Karpas-422 (cell line): ENCODE measurements at regions not wholly inside any gene's neighbourhood (a gene's known extent, or its start where the extent isn't known, plus 50 kb on each side); places are given as distances from the start of the nearest gene placed in this dataset.
A peak's percentile ranks its signal among the peaks of the same experiment; 100 is the strongest.

ENCODE experiments used
- DNase-seq: peaks from one replicate; pipeline ENCODE4 v3.0.0-alpha.2; 2015
- H2AFZ ChIP-seq: fragments of 200-600 bp; sonication (generic); 2 replicates; pipeline ENCODE4 v1.6.1; 2014; ENCODE audit warnings: antibody characterized with exemption, low read length, mixed read lengths
- H3K27ac ChIP-seq: fragments of 200-600 bp; sonication (generic); 2 replicates; pipeline ENCODE4 v1.5.1; 2014; ENCODE audit warnings: mild to moderate bottlenecking, low read length, moderate library complexity
- H3K27me3 ChIP-seq: fragments of 200-600 bp; sonication (generic); 2 replicates; pipeline ENCODE4 v1.6.1; 2014; ENCODE audit warnings: low read length, mixed read lengths
- H3K36me3 ChIP-seq: fragments of 200-600 bp; sonication (generic); 2 replicates; pipeline ENCODE4 v1.6.1; 2014; ENCODE audit warnings: low read length, mixed read lengths; ENCODE audit not compliant: insufficient read depth
- H3K4me1 ChIP-seq: fragments of 200-600 bp; sonication (generic); 2 replicates; pipeline ENCODE4 v1.6.1; 2014; ENCODE audit warnings: mild to moderate bottlenecking, low read length, mixed read lengths
- H3K4me2 ChIP-seq: fragments of 200-600 bp; sonication (generic); 2 replicates; pipeline ENCODE4 v1.6.1; 2014; ENCODE audit warnings: low read length, low read depth, mild to moderate bottlenecking; ENCODE audit not compliant: poor library complexity, severe bottlenecking
- H3K4me3 ChIP-seq: fragments of 200-600 bp; sonication (generic); 2 replicates; pipeline ENCODE4 v1.5.1; 2014; ENCODE audit warnings: mild to moderate bottlenecking, antibody characterized with exemption, low read length, mixed read lengths
- H3K79me2 ChIP-seq: fragments of 200-600 bp; sonication (generic); 2 replicates; pipeline ENCODE4 v1.6.1; 2014; ENCODE audit warnings: mild to moderate bottlenecking, low read length, mixed read lengths
- H3K9ac ChIP-seq: fragments of 200-600 bp; sonication (generic); 2 replicates; pipeline ENCODE4 v1.6.0; 2014; ENCODE audit warnings: low read length
- H3K9me2 ChIP-seq: fragments of 200-600 bp; sonication (generic), shearing (Covaris generic); replicated peaks from 2 replicates; pipeline ENCODE4 v1.6.0; 2014; ENCODE audit warnings: mild to moderate bottlenecking, low read length, moderate library complexity; ENCODE audit not compliant: insufficient read depth
- H3K9me3 ChIP-seq: fragments of 300-700, 200-600 bp; sonication (generic); 2 replicates; pipeline ENCODE4 v1.6.1; 2014; ENCODE audit warnings: low read length, mixed read lengths
- H4K20me1 ChIP-seq: fragments of 200-600 bp; sonication (generic); 2 replicates; pipeline ENCODE4 v1.6.1; 2014; ENCODE audit warnings: mild to moderate bottlenecking, antibody characterized with exemption, low read length, low read depth; ENCODE audit not compliant: insufficient read depth

DNA sequence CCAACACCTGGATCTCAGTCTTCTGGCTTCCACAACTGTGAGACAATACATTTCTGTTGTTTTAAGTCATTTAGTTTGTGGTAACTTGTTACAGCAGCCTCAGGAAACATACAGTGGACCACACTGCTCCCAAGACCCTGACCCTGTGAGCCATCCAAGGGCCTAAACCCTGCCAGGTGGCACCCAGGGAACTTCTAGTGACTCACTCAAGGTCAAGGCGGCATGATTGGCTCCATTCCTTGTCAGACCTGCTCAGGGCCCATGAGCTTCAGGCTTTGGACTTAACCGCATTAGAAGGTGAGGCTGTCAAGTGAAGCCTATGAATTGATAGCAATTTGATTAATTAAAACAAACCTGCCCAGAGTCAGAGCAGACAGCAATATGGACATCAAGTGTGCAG is 165.7 kb upstream of the MAMLD1 start:
- Histone ChIP-seq H4K20me1 (no peaks in the 10 kb centered on the region), H3K36me3 (no peaks in the 10 kb centered on the region), H3K79me2 (no peaks in the 10 kb centered on the region), H3K27ac (no peak overlapping the region), H3K4me2 (no peak overlapping the region), H3K27me3 (no peaks in the 10 kb centered on the region), H3K4me3 (no peak overlapping the region), H3K9ac (no peak overlapping the region), H3K9me3 (no peaks in the 10 kb centered on the region), H2AFZ (no peak overlapping the region), H3K4me1 (peaks cover 3% of the 10 kb centered on the region; the same call in 1 of the 2 replicates), H3K9me2 (no peaks in the 10 kb centered on the region)
- DNase-seq = no peak

DNA sequence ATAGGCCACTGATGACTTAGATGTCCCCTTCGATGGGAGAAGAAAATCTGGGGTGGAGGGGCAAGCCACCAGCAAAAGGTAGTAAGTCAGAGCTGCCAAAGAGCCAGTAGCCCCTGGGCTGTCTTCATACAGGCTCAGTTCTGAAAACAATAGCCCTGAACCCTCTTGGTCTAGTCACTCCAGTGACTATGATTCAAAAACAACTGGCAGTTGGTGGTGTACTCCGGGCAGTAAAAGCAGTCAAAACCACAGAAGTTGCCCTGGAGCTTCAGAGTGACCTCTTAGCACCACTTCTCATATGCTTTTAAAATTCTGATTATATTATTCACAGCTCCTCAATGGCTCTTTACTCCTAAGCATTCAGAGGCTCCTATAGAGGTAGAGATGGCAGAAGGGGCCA is 164.3 kb upstream of the MAMLD1 start:
- Histone ChIP-seq H3K4me2 (no peak overlapping the region), H3K4me3 (no peak overlapping the region), H3K4me1 (peaks cover 3% of the 10 kb centered on the region; the same call in 1 of the 2 replicates), H3K9ac (no peak overlapping the region), H3K9me2 (no peaks in the 10 kb centered on the region), H3K27ac (no peak overlapping the region), H3K79me2 (no peaks in the 10 kb centered on the region), H4K20me1 (no peaks in the 10 kb centered on the region), H3K27me3 (no peaks in the 10 kb centered on the region), H2AFZ (no peak overlapping the region), H3K36me3 (no peaks in the 10 kb centered on the region), H3K9me3 (no peaks in the 10 kb centered on the region)
- DNase-seq = no peak

DNA sequence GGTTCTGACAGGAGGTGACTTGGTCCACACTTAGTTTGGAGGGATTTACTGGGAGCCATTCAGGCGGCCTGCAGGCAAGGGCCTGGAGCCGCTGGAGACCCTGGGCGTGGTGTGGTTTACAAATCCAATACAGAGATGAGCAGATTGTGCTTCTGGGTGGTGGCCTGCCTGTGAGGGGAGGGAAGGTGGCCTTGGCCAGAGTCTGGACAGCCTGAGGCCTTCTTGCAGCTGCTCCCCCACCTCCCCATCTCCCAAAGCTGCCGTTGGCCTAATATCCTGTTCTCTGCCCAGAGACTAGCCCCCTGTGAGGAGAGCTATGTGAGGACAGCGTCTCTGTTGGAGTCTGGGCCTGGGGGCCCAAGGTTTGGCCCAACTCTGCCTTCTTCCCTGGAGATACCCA is 163.9 kb upstream of the MAMLD1 start:
- Histone ChIP-seq H2AFZ (no peak overlapping the region), H3K27ac (no peak overlapping the region), H3K79me2 (no peaks in the 10 kb centered on the region), H3K9ac (no peak overlapping the region), H3K9me2 (no peaks in the 10 kb centered on the region), H3K9me3 (no peaks in the 10 kb centered on the region), H3K4me3 (no peak overlapping the region), H3K36me3 (no peaks in the 10 kb centered on the region), H4K20me1 (no peaks in the 10 kb centered on the region), H3K4me2 (no peak overlapping the region), H3K27me3 (no peaks in the 10 kb centered on the region), H3K4me1 (peaks cover 3% of the 10 kb centered on the region; the same call in 1 of the 2 replicates)
- DNase-seq = no peak

DNA sequence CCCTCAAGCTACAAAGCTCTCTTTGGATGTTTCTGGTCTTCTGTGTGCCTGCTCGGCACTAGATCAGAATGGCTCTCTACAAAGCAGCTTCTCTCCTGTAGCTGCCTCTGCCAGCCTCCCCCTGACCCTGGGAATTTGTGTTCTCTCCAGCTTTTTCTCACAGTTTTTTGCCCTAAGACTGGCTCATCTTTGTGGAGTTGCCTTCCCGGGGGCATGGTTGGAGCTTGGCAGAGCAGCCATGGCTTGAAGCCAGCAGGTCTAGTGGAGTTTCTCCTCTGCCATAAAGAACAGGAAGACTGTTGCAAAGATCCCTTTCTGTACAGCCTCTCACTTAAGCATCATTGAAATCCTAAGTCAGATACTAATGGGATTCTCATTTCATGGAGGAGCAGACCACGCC is 163.3 kb upstream of the MAMLD1 start:
- H3K27ac ChIP-seq = no peak overlapping the region
- no peak overlapping the region for H2AFZ ChIP-seq
- DNase-seq = no peak
- no peaks in the 10 kb centered on the region for H3K36me3 ChIP-seq
- no peak overlapping the region for H3K4me3 ChIP-seq
- no peaks in the 10 kb centered on the region for H3K9me3 ChIP-seq
- no peak overlapping the region for H3K4me2 ChIP-seq
- H3K9ac ChIP-seq = no peak overlapping the region
- no peaks in the 10 kb centered on the region for H4K20me1 ChIP-seq
- no peaks in the 10 kb centered on the region for H3K27me3 ChIP-seq
- H3K4me1 ChIP-seq = peaks cover 3% of the 10 kb centered on the region; the same call in 1 of the 2 replicates
- no peaks in the 10 kb centered on the region for H3K79me2 ChIP-seq
- H3K9me2 ChIP-seq = no peaks in the 10 kb centered on the region

DNA sequence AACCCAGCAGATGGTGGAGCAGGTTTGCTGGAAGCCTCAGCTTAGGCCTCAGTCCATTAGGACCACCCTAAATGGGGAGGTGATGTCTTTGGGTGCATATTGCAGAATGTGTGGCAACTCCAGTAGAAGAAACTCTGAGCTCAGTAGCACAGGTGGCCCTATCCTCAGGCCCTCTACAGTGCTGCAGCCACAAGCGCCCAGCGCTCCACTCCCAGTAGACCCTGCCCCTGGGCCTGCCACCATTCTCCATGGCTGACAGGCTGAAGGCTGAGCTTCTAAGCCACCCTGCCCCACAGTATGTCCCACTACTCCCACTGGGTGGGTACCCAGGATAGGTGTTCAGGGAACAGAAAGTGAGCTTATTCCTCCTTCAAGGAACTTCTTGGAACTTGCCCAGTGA is 162.8 kb upstream of the MAMLD1 start:
- Histone ChIP-seq H3K9me3 (no peaks in the 10 kb centered on the region), H3K9me2 (no peaks in the 10 kb centered on the region), H3K36me3 (no peaks in the 10 kb centered on the region), H3K79me2 (no peaks in the 10 kb centered on the region), H3K27me3 (no peaks in the 10 kb centered on the region), H3K4me3 (no peak overlapping the region), H4K20me1 (no peaks in the 10 kb centered on the region), H2AFZ (no peak overlapping the region), H3K27ac (no peak overlapping the region), H3K4me1 (peaks cover 3% of the 10 kb centered on the region; the same call in 1 of the 2 replicates), H3K9ac (no peak overlapping the region), H3K4me2 (no peak overlapping the region)
- DNase-seq = no peak

DNA sequence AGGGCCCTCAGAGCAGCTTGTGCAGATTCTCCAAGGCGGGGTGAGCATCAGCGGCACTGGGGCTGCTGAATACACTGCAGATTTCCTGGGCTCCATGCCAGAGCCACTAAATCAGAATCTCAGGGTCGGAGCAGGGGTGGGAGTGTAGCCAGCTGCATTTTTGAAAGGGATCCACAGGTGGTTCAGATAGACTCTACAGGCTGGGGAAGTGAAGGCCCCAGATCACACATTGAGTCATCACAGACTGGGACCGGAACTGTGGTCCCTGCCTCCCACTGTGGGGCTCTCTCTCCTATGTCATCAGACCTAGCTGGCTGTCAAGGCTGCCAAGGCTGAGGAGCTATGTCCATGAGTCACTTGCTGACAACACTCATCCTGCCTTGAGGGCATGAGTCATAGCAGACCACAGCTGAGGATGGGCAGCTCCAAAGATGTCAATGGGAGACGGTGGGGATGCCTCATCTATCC is 162.3 kb upstream of the MAMLD1 start:
- DNase-seq = peak; percentile 72
- H4K20me1 ChIP-seq = no peaks in the 10 kb centered on the region
- H3K9ac ChIP-seq = no peak overlapping the region
- H3K9me2 ChIP-seq = no peaks in the 10 kb centered on the region
- no peaks in the 10 kb centered on the region for H3K79me2 ChIP-seq
- no peaks in the 10 kb centered on the region for H3K27me3 ChIP-seq
- H3K4me2 ChIP-seq = no peak overlapping the region
- H2AFZ ChIP-seq = no peak overlapping the region
- peaks cover 3% of the 10 kb centered on the region; the same call in 1 of the 2 replicates for H3K4me1 ChIP-seq
- no peaks in the 10 kb centered on the region for H3K36me3 ChIP-seq
- H3K27ac ChIP-seq = no peak overlapping the region
- H3K4me3 ChIP-seq = no peak overlapping the region
- no peaks in the 10 kb centered on the region for H3K9me3 ChIP-seq

DNA sequence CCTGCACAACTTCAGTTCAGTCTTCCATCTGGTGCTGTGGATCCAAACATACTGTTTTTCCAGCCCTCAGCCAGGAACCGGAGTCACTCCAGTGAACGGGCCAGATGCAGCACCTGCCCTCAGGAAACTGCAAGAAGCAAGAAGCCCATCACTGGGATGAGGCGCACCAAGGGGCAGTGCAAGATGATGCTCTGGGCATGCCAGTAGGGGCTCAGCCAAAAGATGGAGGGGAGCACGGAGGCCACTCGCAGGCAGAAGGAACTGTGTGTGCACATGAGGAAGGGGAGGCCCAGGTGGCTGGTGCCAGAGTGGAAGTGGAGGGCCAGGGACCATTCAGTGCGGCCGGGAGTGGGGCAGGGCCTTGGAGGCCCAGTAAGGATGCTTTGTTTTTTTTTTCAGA is 161.7 kb upstream of the MAMLD1 start:
- Histone ChIP-seq H3K9me3 (no peaks in the 10 kb centered on the region), H3K79me2 (no peaks in the 10 kb centered on the region), H3K4me2 (no peak overlapping the region), H3K4me1 (peaks cover 7% of the 10 kb centered on the region), H3K4me3 (no peak overlapping the region), H4K20me1 (no peaks in the 10 kb centered on the region), H3K27ac (no peak overlapping the region), H2AFZ (no peak overlapping the region), H3K27me3 (no peaks in the 10 kb centered on the region), H3K9me2 (no peaks in the 10 kb centered on the region), H3K9ac (no peak overlapping the region), H3K36me3 (no peaks in the 10 kb centered on the region)
- DNase-seq = no peak

DNA sequence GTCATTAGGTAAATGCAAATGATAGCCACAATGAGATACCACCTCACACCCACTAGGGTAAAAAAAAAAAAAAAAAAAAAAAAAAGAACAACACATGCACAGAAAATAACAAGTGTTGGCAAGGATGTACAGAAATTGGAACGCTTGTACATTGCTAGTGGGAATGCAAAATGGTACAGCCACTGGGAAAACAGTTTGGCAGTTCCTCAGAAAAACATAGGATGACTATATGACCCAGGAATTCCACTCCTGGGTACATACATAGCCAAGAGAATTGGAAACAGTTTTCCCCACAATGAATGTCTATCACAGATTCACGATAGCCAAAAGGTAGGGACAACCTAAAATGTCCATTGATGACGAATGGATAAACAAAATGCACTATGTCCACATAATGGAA is 161.3 kb upstream of the MAMLD1 start:
- no peaks in the 10 kb centered on the region for H3K27me3 ChIP-seq
- no peak overlapping the region for H2AFZ ChIP-seq
- H3K4me2 ChIP-seq = no peak overlapping the region
- DNase-seq = no peak
- no peaks in the 10 kb centered on the region for H3K9me2 ChIP-seq
- no peaks in the 10 kb centered on the region for H3K79me2 ChIP-seq
- no peaks in the 10 kb centered on the region for H3K9me3 ChIP-seq
- H3K4me1 ChIP-seq = peaks cover 11% of the 10 kb centered on the region
- no peak overlapping the region for H3K4me3 ChIP-seq
- H3K9ac ChIP-seq = no peak overlapping the region
- H4K20me1 ChIP-seq = no peaks in the 10 kb centered on the region
- H3K27ac ChIP-seq = no peak overlapping the region
- no peaks in the 10 kb centered on the region for H3K36me3 ChIP-seq
